T1000 (cell line): ENCODE measurements at regions not wholly inside any gene's neighbourhood (a gene's known extent, or its start where the extent isn't known, plus 50 kb on each side); places are given as distances from the start of the nearest gene placed in this dataset.

ENCODE experiments used
- DNase-seq: peaks from one replicate; lab custom pipeline; 2025; ENCODE audit warnings: mixed read lengths; lab: John Stamatoyannopoulos, UW

DNA sequence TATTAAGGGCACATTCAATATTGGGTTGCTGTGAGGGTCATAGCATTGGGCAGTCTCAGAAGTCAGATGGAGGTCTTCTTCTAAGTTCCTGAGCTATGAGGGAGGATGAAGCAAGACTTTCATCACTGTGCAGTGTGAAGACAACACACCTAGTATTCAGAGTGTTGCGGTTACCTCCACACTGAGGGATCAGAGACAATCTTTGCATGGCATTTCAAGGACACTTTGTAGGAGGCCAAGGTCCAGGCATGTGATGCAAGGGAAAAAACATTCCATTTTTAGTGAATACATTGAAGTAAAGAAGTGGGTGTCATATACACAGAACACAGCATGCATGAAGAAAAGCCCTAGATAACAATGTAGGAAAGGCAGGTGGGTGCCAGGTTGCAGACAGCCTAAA, 481.2 kb upstream of the DIPK2B start:
- DNase-seq, result no peak

DNA sequence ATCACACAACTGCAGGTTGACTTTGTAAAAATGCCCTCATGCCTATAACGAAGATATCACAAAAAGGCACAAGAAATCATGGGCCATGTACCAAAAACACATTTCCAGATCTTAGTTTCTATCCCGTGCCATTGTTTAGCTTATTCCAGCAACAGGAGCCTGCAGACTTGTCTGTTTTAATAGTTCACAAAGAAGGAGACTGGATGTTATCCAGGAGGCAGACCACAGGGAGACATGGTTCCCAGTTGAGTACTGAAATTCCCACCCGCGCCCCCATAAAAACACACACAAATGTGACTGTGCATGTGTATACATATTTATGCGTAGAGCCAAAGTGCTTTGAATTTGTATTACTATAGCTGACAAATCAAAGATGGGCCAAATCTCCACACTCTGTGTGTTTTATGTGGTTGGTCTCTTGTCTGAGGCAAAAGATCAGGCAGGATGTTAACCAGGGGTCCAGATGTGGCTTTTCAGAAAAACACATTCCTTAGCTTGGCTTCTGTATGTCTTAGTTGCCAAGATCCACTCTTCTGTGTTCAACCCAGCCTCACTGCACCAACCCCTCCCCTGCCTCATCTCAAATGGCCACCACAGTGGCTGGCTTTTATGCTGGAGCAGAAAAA, 469.2 kb upstream of the DIPK2B start:
- no peak for DNase-seq

GRCh38 chrX:45668686-45669443, 468.2 kb upstream of the DIPK2B start:
- no peak for DNase-seq

DNA sequence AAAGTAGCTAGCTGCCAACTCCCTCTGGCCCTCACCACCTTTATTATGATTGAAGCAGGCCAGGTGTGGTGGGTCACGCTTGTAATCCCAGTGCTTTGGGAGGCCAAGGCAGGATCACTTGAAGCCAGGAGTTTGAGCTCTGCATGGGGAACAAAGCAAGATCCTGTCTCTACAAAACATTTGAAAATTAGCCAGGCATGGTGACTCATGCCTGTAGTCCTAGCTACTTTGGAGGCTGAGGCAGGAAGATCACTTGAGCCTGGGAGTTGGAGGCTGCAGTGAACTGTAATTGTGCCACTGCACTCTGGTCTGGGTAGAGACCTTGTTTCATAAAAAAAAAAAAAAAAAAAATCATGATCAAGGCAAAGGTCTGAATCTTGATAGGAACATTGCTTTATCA, 467.0 kb upstream of the DIPK2B start:
- no peak for DNase-seq

GRCh38 chrX:45664727-45665290, 464.1 kb upstream of the DIPK2B start:
- no peak for DNase-seq

- no peak for DNase-seq
Measured at GRCh38 chrX:45660477-45660876, 459.8 kb upstream of the DIPK2B start.

DNA sequence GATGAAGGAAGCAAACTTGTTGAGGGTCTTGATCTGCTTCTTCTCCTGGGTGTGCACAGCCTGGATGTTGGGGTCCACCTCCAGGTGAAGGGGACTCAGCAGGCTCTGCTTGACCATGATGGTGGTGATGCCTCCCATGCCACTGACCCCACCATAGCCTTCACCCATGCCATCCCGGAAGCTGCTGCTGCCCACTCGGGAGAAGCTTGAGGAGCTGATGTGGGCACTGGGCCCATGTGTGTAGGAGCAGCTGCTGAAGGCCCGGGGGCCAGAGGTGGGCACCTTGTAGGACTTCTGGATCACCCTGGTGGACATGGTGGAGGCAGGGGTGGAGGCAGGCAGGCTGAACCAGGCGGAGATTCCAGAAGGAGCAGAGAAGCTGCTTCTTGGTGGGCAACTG, 432.7 kb upstream of the DIPK2B start:
- no peak for DNase-seq

GRCh38 chrX:45632506-45632905, 431.8 kb upstream of the DIPK2B start:
- DNase-seq, result no peak

DNA sequence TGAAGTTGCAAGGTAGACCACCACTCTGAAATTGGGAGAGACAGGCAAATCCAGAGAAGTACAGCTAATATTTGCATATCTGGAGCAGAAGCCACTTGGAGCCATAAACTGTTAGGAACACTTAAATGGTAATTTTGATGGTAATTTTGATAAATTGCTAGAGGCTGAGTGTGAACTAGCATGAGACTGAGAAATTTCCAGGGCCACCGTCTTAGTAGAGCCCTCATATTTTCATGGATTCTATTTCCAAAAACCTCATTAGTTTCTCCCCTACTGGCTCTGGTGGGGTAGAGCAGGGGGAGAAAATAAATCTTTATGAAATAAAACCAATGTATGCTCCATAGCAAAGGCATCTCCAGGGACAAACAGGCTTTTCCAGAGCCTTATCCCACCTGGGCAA, 429.4 kb upstream of the DIPK2B start:
- no peak for DNase-seq

DNA sequence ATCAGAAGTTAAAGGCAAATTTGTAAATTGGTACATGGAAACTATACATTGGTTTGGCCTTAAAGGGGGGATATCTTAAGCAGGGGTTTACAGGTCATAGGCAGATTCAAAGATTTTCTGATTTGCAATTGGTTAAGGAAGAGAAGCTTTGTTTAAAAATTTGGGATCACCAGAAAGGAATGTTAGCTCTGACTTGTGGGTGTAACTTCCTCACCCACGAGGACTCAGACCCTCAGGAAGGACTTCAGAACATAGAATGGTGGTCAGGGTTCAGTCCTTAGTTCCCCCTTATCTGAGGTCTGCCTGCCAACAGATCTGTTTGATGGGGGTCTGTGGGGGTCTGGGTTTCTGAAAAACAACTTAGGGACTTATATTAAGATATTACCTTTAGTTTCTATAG, 427.4 kb upstream of the DIPK2B start:
- no peak for DNase-seq

DNA sequence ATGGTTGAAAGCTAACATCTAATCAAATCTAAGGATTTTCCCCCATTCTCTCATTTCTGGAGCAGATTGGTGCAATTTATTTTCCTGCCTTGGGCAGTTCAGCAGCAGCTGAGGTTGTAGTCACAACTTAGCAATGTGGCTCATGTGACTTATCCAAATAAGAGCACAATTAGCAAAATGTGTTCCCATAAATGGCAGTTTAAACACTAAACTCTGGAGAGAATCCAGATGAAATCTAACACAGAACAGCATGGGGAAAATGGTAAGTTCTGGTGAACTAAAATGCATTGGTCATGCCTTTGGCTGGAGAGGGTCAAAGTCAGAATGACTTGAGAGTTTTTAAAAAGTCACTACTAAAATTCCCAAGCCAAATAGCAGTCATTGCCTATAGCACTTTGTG, 422.6 kb upstream of the DIPK2B start:
- DNase-seq, result no peak

DNA sequence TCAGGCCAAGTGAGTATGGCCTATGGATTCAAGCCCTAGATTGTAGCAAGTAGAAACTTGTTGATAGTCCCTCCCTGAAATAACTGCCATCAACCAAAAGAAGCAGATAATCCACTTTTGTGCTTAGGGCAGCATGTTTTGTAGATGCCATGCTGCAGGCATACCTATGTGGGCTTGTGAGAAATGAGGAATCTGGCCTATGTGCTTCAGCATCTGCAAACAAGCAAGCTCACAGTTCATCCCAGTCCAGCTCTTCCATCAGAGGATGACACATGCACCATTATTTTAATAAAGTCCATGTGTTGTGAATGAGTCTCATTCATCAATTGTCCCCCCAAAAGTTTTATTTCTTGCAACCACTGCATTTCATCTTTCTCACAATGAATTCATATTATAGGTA, 421.9 kb upstream of the DIPK2B start:
- DNase-seq, result no peak

GRCh38 chrX:45622042-45622423, 421.4 kb upstream of the DIPK2B start:
- DNase-seq, result no peak

- DNase-seq, result no peak
Measured at GRCh38 chrX:45621376-45622041, 420.8 kb upstream of the DIPK2B start.

GRCh38 chrX:45619290-45619689, 418.6 kb upstream of the DIPK2B start:
- DNase-seq, result no peak

- DNase-seq, result peak; percentile 67
Measured at GRCh38 chrX:45615591-45615990, 414.9 kb upstream of the DIPK2B start.

GRCh38 chrX:45614853-45615252, 414.2 kb upstream of the DIPK2B start:
- DNase-seq, result no peak

- DNase-seq, result no peak
Measured at GRCh38 chrX:45602151-45602550, 401.5 kb upstream of the DIPK2B start.

DNA sequence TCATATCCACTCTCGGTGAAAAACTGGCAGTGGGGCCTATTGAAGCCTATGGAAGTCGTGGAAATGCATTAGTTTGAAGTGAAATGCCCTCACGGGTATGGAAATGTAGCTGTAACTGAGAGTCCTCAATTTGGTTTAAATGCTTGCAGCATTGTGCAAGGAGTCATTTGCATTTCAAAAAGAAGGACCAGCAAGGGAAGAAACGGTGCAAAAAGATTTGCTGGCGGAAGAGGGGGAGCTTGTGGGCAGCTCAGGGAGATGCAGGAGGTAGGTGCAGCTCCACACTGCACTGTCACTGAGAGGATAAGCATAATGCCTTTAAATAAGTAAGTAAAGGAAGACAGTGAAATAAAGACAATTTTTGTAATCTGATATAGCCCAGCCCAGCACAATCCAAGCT, 400.4 kb upstream of the DIPK2B start:
- DNase-seq, result no peak

DNA sequence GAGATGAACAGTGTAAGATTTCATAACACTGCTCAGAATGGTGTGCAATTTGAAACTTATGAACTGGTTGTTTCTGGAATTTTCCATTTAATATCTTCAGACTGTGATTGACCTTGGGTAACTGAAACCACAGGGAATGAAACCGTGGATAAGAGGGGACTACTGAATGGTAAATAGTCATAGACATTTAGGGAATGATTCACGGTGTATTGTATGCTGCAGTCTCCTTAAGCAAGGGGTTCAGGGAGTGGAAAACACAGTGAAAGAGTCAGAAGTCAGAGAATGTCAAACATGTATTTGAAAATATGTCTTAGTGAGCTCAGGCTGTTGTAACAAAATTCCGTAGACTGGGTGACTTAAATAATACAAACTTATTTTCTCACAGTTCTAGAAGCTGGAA, 398.2 kb upstream of the DIPK2B start:
- DNase-seq, result no peak

- no peak for DNase-seq
Measured at GRCh38 chrX:45596188-45596808, 395.6 kb upstream of the DIPK2B start.

GRCh38 chrX:45592101-45592500, 391.4 kb upstream of the DIPK2B start:
- no peak for DNase-seq

GRCh38 chrX:45591650-45592049, 391.0 kb upstream of the DIPK2B start:
- DNase-seq, result no peak
